ENCODE measurements at regions not wholly inside any gene's neighbourhood (a gene's known extent, or its start where the extent isn't known, plus 50 kb on each side); places are given as distances from the start of the nearest gene placed in this dataset.

DNA sequence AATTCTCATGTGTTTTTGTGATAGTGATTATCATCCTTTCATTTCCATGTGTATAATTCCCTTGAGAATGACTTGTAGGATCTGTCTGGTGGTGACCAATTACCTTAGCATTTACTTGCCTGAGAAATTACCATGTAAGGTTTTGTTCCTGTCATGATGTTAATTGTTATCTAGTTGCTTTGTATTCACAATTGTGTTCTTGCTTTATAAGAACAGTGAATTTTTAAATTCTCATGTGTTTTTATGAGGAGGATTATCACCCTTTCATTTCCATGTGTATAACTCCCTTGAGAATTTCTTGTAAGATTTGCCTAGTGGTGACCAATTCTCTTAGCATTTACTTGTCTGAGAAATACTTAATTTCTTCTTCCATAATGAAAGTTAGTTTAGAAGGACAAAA, 758.2 kb upstream of the NDST4 start:
- no peak overlapping the region for H3K27ac Mint-ChIP-seq
- H3K4me1 Mint-ChIP-seq (ENCODE audit: low read depth), result no peaks in the 10 kb centered on the region
- no peaks in the 10 kb centered on the region for H3K36me3 Mint-ChIP-seq (ENCODE audit: low read depth)
- H3K9me3 Mint-ChIP-seq, result peaks cover 53% of the 10 kb centered on the region
- DNase-seq, result no peak
- no peak overlapping the region for H3K4me3 Mint-ChIP-seq
- TF ChIP-seq, protein P1, sequence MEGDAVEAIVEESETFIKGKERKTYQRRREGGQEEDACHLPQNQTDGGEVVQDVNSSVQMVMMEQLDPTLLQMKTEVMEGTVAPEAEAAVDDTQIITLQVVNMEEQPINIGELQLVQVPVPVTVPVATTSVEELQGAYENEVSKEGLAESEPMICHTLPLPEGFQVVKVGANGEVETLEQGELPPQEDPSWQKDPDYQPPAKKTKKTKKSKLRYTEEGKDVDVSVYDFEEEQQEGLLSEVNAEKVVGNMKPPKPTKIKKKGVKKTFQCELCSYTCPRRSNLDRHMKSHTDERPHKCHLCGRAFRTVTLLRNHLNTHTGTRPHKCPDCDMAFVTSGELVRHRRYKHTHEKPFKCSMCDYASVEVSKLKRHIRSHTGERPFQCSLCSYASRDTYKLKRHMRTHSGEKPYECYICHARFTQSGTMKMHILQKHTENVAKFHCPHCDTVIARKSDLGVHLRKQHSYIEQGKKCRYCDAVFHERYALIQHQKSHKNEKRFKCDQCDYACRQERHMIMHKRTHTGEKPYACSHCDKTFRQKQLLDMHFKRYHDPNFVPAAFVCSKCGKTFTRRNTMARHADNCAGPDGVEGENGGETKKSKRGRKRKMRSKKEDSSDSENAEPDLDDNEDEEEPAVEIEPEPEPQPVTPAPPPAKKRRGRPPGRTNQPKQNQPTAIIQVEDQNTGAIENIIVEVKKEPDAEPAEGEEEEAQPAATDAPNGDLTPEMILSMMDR (IDR thresholded peaks at IDR 0.05), result no peak
- no peaks in the 10 kb centered on the region for H3K27me3 Mint-ChIP-seq (ENCODE audit: insufficient read depth)

DNA sequence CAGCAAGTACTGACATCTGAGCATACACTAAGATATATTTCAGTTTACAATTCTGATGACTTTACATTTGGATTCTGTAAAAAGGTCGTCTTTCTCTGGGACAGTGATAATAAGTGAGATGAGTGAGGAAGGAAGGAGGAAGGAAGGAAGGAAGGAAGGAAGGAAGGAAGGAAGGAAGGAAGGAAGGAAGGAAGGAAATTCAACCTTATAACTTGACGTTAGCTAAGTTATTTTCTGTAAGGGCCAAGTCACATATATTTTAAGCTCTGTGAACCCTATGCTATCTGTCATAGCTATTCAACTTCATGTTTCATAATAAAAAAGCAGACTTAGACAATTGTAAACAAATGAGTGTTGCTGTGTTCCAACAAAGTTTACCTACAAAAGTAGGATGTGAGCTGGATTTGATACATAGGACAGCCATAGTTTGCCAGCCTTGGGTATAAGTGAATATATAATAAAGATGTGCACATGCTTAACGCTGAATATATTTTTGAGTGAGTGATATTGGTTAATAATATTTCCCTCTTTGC, 753.0 kb upstream of the NDST4 start:
- no peaks in the 10 kb centered on the region for H3K36me3 Mint-ChIP-seq (ENCODE audit: low read depth)
- DNase-seq, result no peak
- H3K27me3 Mint-ChIP-seq (ENCODE audit: insufficient read depth), result no peaks in the 10 kb centered on the region
- TF ChIP-seq, protein P1 (IDR thresholded peaks at IDR 0.05), result no peak
- H3K27ac Mint-ChIP-seq, result no peak overlapping the region
- no peak overlapping the region for H3K4me3 Mint-ChIP-seq
- H3K9me3 Mint-ChIP-seq, result peaks cover 42% of the 10 kb centered on the region
- H3K4me1 Mint-ChIP-seq (ENCODE audit: low read depth), result no peaks in the 10 kb centered on the region

DNA sequence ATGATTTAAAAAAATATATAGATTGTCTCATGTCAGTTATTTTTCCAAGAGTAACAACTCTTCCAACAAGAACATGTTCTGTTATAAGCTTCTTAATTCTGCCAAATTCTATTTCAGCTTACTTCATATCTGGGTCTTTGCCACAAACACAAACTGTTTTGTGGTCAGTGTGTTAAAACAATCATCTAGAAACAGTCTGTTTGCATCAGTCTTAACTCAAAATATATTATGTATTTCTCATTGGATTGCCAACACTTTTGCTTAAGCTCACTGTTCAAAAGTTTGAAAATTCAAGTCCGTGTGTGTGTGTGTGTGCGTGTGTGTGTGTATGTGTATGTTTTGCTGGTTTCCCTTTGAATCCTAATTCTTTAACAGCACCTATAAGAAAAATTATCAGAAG, 752.3 kb upstream of the NDST4 start:
- H3K27ac Mint-ChIP-seq, result no peak overlapping the region
- no peaks in the 10 kb centered on the region for H3K4me1 Mint-ChIP-seq (ENCODE audit: low read depth)
- TF ChIP-seq, protein P1 (IDR thresholded peaks at IDR 0.05), result no peak
- no peaks in the 10 kb centered on the region for H3K36me3 Mint-ChIP-seq (ENCODE audit: low read depth)
- H3K4me3 Mint-ChIP-seq, result no peak overlapping the region
- no peaks in the 10 kb centered on the region for H3K27me3 Mint-ChIP-seq (ENCODE audit: insufficient read depth)
- no peak for DNase-seq
- H3K9me3 Mint-ChIP-seq, result peaks cover 36% of the 10 kb centered on the region

DNA sequence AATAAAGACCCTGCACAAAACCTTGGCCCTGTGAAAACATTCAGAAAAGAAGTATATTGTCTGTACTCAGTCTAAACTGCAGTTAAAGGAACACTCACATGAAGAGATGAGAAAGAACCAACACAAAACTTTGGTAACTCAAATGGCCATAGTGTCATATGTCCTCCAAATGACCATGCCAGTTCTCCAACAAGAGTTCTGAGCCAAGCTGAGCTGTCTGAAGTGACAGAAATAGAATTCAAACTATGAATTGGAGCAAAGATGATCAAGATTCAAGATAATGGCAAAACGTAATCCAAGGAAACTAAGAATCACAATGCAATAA, 739.3 kb upstream of the NDST4 start:
- H3K4me3 Mint-ChIP-seq, result no peak overlapping the region

DNA sequence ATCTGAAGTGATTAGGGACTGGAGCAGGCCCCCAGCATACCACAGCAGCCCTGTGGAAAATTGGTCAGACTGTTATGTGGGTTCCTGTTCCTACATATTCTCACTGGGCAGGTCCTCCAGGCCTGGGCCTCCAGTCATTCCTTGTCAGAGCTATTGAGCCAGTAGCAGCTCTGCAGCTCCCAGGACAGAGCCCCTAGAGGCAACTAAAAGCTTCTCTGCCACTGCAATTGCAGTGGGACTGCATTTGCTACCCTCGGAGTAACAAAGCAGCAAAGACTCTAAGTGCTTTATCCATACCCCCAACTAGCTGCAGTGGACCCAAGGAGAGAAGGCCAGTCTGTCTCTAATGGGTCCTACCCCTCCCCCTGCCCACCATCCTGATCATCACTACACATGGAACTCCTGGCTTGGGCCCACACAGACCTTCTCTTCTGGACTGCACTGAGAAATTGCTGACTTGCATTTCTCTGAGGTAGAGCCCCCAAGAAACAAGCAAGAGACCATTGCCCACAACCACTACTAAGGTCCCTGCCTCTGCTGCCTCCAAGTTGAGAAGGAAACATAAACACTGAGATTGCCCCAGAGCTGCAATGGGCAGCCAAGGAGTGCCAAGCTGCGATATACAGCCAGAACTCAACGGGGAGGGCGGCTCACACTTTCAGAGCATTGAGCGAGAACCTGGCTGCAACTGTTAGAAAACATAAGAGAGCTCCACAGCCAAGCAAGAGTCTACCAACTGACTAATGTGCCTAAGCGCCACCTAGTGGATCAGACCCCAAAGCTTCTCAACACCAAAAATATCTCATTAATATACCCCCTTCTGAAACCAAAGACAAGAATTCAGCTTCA, 738.7 kb upstream of the NDST4 start:
- no peaks in the 10 kb centered on the region; the same call in 1 of the 2 replicates for H3K36me3 Mint-ChIP-seq (ENCODE audit: low read depth)
- no peak for DNase-seq
- TF ChIP-seq, protein P1 (IDR thresholded peaks at IDR 0.05), result no peak; the same call in 1 of the 2 replicates
- no peaks in the 10 kb centered on the region for H3K4me1 Mint-ChIP-seq (ENCODE audit: low read depth)
- H3K9me3 Mint-ChIP-seq, result peaks cover 27% of the 10 kb centered on the region
- H3K27me3 Mint-ChIP-seq (ENCODE audit: insufficient read depth), result no peaks in the 10 kb centered on the region
- H3K4me3 Mint-ChIP-seq, result no peak overlapping the region
- H3K27ac Mint-ChIP-seq, result no peak overlapping the region

More for the DNA sequence above, 739.3 kb upstream of the NDST4 start:
- no peak for DNase-seq
- H3K27me3 Mint-ChIP-seq (ENCODE audit: insufficient read depth), result no peaks in the 10 kb centered on the region
- TF ChIP-seq, protein P1 (IDR thresholded peaks at IDR 0.05), result no peak
- H3K27ac Mint-ChIP-seq, result no peak overlapping the region
- no peaks in the 10 kb centered on the region for H3K4me1 Mint-ChIP-seq (ENCODE audit: low read depth)
- peaks cover 33% of the 10 kb centered on the region for H3K9me3 Mint-ChIP-seq
- H3K36me3 Mint-ChIP-seq (ENCODE audit: low read depth), result peaks cover 5% of the 10 kb centered on the region; the same call in 1 of the 2 replicates

Measured in HFFc6 (cell line).